ENCODE measurements at regions not wholly inside any gene's neighbourhood (a gene's known extent, or its start where the extent isn't known, plus 50 kb on each side); places are given as distances from the start of the nearest gene placed in this dataset.

DNA sequence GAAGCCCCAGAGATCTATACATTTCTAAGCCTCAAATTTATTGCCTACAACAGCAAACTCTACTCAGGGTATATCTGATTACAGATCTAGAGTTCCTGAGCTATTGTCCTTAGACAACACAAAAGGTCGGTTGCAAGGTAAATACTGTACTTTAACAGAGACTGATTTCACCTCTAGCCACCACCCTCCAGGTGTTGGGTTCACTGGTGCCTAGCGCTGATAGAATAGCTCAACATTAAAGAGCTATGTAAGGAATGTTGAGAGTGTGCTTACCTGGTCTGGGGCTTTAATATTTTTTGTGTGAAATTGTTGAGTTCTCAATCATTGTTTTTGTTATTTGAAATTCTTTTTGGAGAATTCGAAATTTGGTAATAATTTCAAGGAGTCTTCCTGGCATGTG is 277.0 kb upstream of the PSMD7 start:
- BruUV-seq (replicated peaks), result no TSS peak
- ATAC-seq (no peak), DNase-seq (ENCODE audit: low read depth, low spot score) (no peak)
- in situ Hi-C loops (cut with HindIII; ENCODE audit: low pct_unique_long_range_greater_than_20kb, low sequenced_read_pairs) (no loop called here), intact Hi-C loops (cut with micrococcal nuclease; ENCODE audit: unreplicated experiment) (no loop called here)
- H3K4me3 ChIP-seq (ENCODE audit: low read depth in 2 of 2, low read length in 2 of 2), result no peak overlapping the region
- POLR2A ChIA-PET, result no interaction called here
- CTCF ChIA-PET, result no interaction called here
- no peaks in the 10 kb centered on the region; the same call in 1 of the 2 replicates for H3K27me3 ChIP-seq (ENCODE audit: control insufficient read depth, insufficient read depth, low read length)
- H3K36me3 ChIP-seq (ENCODE audit: control insufficient read depth, insufficient read depth, low read length), result no peaks in the 10 kb centered on the region
- H3K27ac ChIP-seq (ENCODE audit: low read length), result no peak overlapping the region
- TF ChIP-seq REST (IDR thresholded peaks at IDR 0.05; ENCODE audit: insufficient read depth in 1 of 2, low read depth in 2 of 2, low read length in 1 of 2) (no peak), SIN3A (IDR thresholded peaks at IDR 0.05; ENCODE audit: borderline replicate concordance, insufficient read depth, low read depth, low read length) (no peak)
- no peaks in the 10 kb centered on the region for H3K9me3 ChIP-seq (ENCODE audit: control insufficient read depth, insufficient read depth, low read depth, low read length)
- H3K4me1 ChIP-seq (ENCODE audit: control insufficient read depth, insufficient read depth, low read length), result no peaks in the 10 kb centered on the region

GRCh38 chr16:74015953-74016352 is 280.7 kb upstream of the PSMD7 start:
- intact Hi-C loops (cut with micrococcal nuclease; ENCODE audit: unreplicated experiment) (no loop called here), in situ Hi-C loops (cut with HindIII; ENCODE audit: low pct_unique_long_range_greater_than_20kb, low sequenced_read_pairs) (no loop called here)
- Histone ChIP-seq H3K27ac (ENCODE audit: low read length) (no peak overlapping the region), H3K4me3 (ENCODE audit: low read depth in 2 of 2, low read length in 2 of 2) (no peak overlapping the region), H3K9me3 (ENCODE audit: control insufficient read depth, insufficient read depth, low read depth, low read length) (no peaks in the 10 kb centered on the region), H3K4me1 (ENCODE audit: control insufficient read depth, insufficient read depth, low read length) (no peaks in the 10 kb centered on the region), H3K27me3 (ENCODE audit: control insufficient read depth, insufficient read depth, low read length) (no peaks in the 10 kb centered on the region), H3K36me3 (ENCODE audit: control insufficient read depth, insufficient read depth, low read length) (no peaks in the 10 kb centered on the region)
- no TSS peak for BruUV-seq (replicated peaks)
- TF ChIP-seq REST (IDR thresholded peaks at IDR 0.05; ENCODE audit: insufficient read depth in 1 of 2, low read depth in 2 of 2, low read length in 1 of 2), result no peak
- no peak for TF ChIP-seq TCF7L2 (IDR thresholded peaks at IDR 0.05; ENCODE audit: low read depth, low read length)
- TF ChIP-seq, protein P1, sequence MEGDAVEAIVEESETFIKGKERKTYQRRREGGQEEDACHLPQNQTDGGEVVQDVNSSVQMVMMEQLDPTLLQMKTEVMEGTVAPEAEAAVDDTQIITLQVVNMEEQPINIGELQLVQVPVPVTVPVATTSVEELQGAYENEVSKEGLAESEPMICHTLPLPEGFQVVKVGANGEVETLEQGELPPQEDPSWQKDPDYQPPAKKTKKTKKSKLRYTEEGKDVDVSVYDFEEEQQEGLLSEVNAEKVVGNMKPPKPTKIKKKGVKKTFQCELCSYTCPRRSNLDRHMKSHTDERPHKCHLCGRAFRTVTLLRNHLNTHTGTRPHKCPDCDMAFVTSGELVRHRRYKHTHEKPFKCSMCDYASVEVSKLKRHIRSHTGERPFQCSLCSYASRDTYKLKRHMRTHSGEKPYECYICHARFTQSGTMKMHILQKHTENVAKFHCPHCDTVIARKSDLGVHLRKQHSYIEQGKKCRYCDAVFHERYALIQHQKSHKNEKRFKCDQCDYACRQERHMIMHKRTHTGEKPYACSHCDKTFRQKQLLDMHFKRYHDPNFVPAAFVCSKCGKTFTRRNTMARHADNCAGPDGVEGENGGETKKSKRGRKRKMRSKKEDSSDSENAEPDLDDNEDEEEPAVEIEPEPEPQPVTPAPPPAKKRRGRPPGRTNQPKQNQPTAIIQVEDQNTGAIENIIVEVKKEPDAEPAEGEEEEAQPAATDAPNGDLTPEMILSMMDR (IDR thresholded peaks at IDR 0.05), result no peak
- TF ChIP-seq SIN3A (IDR thresholded peaks at IDR 0.05; ENCODE audit: borderline replicate concordance, insufficient read depth, low read depth, low read length), result no peak
- TF ChIP-seq POLR2AphosphoS5 (IDR thresholded peaks at IDR 0.05; ENCODE audit: low read depth, low read length), result no peak
- ATAC-seq (no peak), DNase-seq (ENCODE audit: low read depth, low spot score) (no peak)
- ChIA-PET CTCF (no interaction called here), POLR2A (no interaction called here)

Data from Panc1 (cell line).